SK-N-SH treated with all-trans-retinoic acid at 6 μM for 48 hours (cell line): ENCODE measurements at regions not wholly inside any gene's neighbourhood (a gene's known extent, or its start where the extent isn't known, plus 50 kb on each side); places are given as distances from the start of the nearest gene placed in this dataset.

Experiments
- ATAC-seq: fragments of 200-7000 bp; cut with Tn5 transposase; 3 replicates; pipeline ENCODE4 v1.9.1; 2020; ENCODE audit warnings: mild to moderate bottlenecking, moderate library complexity
- BACH2 ChIP-seq: fragments of 250-450 bp; sonication (Bioruptor Pico); IDR thresholded peaks from 2 replicates; pipeline ENCODE4 v1.9.0; 2021; ENCODE audit warnings: mild to moderate bottlenecking, borderline replicate concordance
- CREB5 ChIP-seq: fragments of 250-450 bp; sonication (Bioruptor Pico); IDR thresholded peaks from 2 replicates; pipeline ENCODE4 v1.5.1; 2020; ENCODE audit warnings: low read depth, mild to moderate bottlenecking, moderate library complexity
- CSDC2 ChIP-seq: fragments of 250-450 bp; sonication (Bioruptor Pico); IDR thresholded peaks from 2 replicates; pipeline ENCODE4 v1.5.0; 2020; ENCODE audit warnings: mild to moderate bottlenecking, moderate library complexity
- CSRNP3 ChIP-seq: fragments of 250-450 bp; sonication (Bioruptor Pico); IDR thresholded peaks from 2 replicates; pipeline ENCODE4 v1.5.1; 2021; ENCODE audit warnings: mild to moderate bottlenecking, moderate library complexity
- ESRRG ChIP-seq: fragments of 250-450 bp; sonication (Bioruptor Pico); IDR thresholded peaks from 2 replicates; pipeline ENCODE4 v1.6.1; 2021; ENCODE audit warnings: mild to moderate bottlenecking
- GLIS3 ChIP-seq: fragments of 250-450 bp; sonication (Bioruptor Pico); IDR thresholded peaks from 2 replicates; pipeline ENCODE4 v1.5.0; 2020; ENCODE audit warnings: mild to moderate bottlenecking, moderate library complexity
- OSR1 ChIP-seq: fragments of 250-450 bp; sonication (Bioruptor Pico); IDR thresholded peaks from 2 replicates; pipeline ENCODE4 v1.8.0; 2022; ENCODE audit warnings: moderate library complexity, mild to moderate bottlenecking, inconsistent platforms
- PATZ1 ChIP-seq: fragments of 250-450 bp; sonication (Bioruptor Pico); IDR thresholded peaks from 2 replicates; pipeline ENCODE4 v1.8.0; 2020; ENCODE audit warnings: mild to moderate bottlenecking, moderate library complexity, borderline replicate concordance
- POU6F1 ChIP-seq: fragments of 250-450 bp; sonication (Bioruptor Pico); IDR thresholded peaks from 2 replicates; pipeline ENCODE4 v1.8.0; 2021; ENCODE audit warnings: low read depth, mild to moderate bottlenecking, moderate library complexity, borderline replicate concordance
- PPARA ChIP-seq: fragments of 250-450 bp; sonication (Bioruptor Pico); IDR thresholded peaks from 2 replicates; pipeline ENCODE4 v1.5.0; 2020; ENCODE audit warnings: mild to moderate bottlenecking, borderline replicate concordance
- RARB ChIP-seq: fragments of 250-450 bp; sonication (Bioruptor Pico); IDR thresholded peaks from 2 replicates; pipeline ENCODE4 v1.8.0; 2021; ENCODE audit warnings: mild to moderate bottlenecking, moderate library complexity
- SNAI2 ChIP-seq: fragments of 250-450 bp; sonication (Bioruptor Pico); IDR thresholded peaks from 2 replicates; pipeline ENCODE4 v1.5.0; 2020; ENCODE audit warnings: mild to moderate bottlenecking, moderate library complexity
- TCF4 ChIP-seq: fragments of 250-450 bp; sonication (Bioruptor Pico); IDR thresholded peaks from 2 replicates; pipeline ENCODE4 v1.8.0; 2021; ENCODE audit warnings: mild to moderate bottlenecking, moderate library complexity, borderline replicate concordance
- TOX ChIP-seq: fragments of 250-450 bp; sonication (Bioruptor Pico); IDR thresholded peaks from 2 replicates; pipeline ENCODE4 v1.8.0; 2021; ENCODE audit warnings: mild to moderate bottlenecking, moderate library complexity, borderline replicate concordance
- TSHZ2 ChIP-seq: fragments of 250-450 bp; sonication (Bioruptor Pico); IDR thresholded peaks from 2 replicates; pipeline ENCODE4 v1.5.0; 2020; ENCODE audit warnings: mild to moderate bottlenecking, moderate library complexity
- ZC3H10 ChIP-seq: fragments of 250-450 bp; sonication (Bioruptor Pico); IDR thresholded peaks from 2 replicates; pipeline ENCODE4 v1.5.1; 2021; ENCODE audit warnings: mild to moderate bottlenecking, moderate library complexity
- ZFP3 ChIP-seq: fragments of 250-450 bp; sonication (Bioruptor Pico); IDR thresholded peaks from 2 replicates; pipeline ENCODE4 v1.5.0; 2020; ENCODE audit warnings: mild to moderate bottlenecking, moderate library complexity
- ZNF70 ChIP-seq: fragments of 450-650 bp; formaldehyde crosslinking; IDR thresholded peaks from 2 replicates; pipeline ENCODE4 v1.5.0; 2020; ENCODE audit warnings: mild to moderate bottlenecking, moderate library complexity
- ZNF8 ChIP-seq: fragments of 450-650 bp; formaldehyde crosslinking; IDR thresholded peaks from 2 replicates; pipeline ENCODE4 v1.5.0; 2020; ENCODE audit warnings: mild to moderate bottlenecking, moderate library complexity

GRCh38 chr1:170367615-170368014 is 164.4 kb upstream of the GORAB start:
- no peak for TF ChIP-seq BACH2 (CRISPR knock-in tag)
- TF ChIP-seq POU6F1 (CRISPR knock-in tag) = no peak
- no peak for TF ChIP-seq PATZ1 (CRISPR knock-in tag)
- no peak for TF ChIP-seq RARB (CRISPR knock-in tag)
- no peak for TF ChIP-seq SNAI2 (CRISPR knock-in tag)
- TF ChIP-seq ZC3H10 (CRISPR knock-in tag) = no peak
- TF ChIP-seq OSR1 (CRISPR knock-in tag) = no peak
- no peak for TF ChIP-seq ESRRG (CRISPR knock-in tag)
- no peak for TF ChIP-seq PPARA
- TF ChIP-seq ZNF70 = no peak
- no peak for TF ChIP-seq GLIS3
- TF ChIP-seq TOX (CRISPR knock-in tag) = no peak
- no peak for TF ChIP-seq CSRNP3 (CRISPR knock-in tag)
- TF ChIP-seq TCF4 (CRISPR knock-in tag) = no peak
- TF ChIP-seq ZFP3 (CRISPR knock-in tag) = no peak
- no peak for TF ChIP-seq TSHZ2 (CRISPR knock-in tag)
- no peak for TF ChIP-seq CREB5 (CRISPR knock-in tag)
- no peak for TF ChIP-seq ZNF8 (CRISPR knock-in tag)
- no peak for TF ChIP-seq CSDC2 (CRISPR knock-in tag)
- no peak for ATAC-seq

GRCh38 chr1:170369000-170369399 is 163.0 kb upstream of the GORAB start:
- no peak for ATAC-seq
- no peak for TF ChIP-seq POU6F1 (CRISPR knock-in tag)
- no peak for TF ChIP-seq ZC3H10 (CRISPR knock-in tag)
- no peak for TF ChIP-seq TCF4 (CRISPR knock-in tag)
- no peak for TF ChIP-seq CSDC2 (CRISPR knock-in tag)
- TF ChIP-seq CREB5 (CRISPR knock-in tag) = no peak
- TF ChIP-seq PATZ1 (CRISPR knock-in tag) = no peak
